NCI-H1436 treated with DMSO at 0.1 percent for 48 hours (cell line): ENCODE measurements at regions not wholly inside any gene's neighbourhood (a gene's known extent, or its start where the extent isn't known, plus 50 kb on each side); places are given as distances from the start of the nearest gene placed in this dataset.

Source experiments
- DNase-seq: peaks from one replicate; lab custom pipeline; 2025; lab: John Stamatoyannopoulos, UW

DNA sequence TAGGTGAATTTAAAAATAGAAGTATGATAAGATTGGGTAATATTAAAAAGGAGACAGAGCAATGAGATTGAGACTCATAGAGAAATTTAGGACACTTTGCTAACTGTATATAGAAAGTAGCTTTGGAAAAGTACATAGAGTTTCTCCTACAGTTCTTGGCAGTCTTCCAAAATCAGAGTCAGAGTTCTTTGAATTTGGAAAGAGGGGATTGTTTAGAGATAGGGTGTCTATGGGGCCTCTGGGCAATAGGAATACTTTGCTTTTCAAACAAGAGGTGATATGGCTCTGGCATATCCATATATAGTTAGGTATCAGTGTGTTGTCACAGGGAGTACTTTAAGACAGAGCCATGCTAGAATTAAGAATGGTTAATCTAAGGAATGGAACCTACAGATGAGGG, 477.1 kb upstream of the KCNMB2 start:
- DNase-seq: no peak

DNA sequence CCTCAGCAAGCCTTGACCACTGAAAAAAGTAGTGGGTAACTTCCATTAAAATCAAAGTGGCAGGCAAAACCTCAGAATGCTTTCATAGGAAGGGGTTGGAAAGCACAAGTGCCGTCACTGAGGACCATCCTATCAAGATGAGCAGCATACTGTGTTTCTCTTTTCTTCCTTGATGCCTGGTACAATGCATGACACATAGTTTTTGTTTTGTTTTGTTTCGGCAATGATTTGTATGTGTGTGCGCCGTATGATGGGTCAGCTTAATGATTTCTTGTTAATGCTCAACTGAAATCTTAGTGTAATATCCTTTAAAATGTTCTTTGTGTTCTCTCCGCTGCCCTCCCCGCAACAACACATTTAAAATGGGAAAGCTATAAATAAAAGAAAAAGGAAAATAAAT, 476.4 kb upstream of the KCNMB2 start:
- no peak for DNase-seq

DNA sequence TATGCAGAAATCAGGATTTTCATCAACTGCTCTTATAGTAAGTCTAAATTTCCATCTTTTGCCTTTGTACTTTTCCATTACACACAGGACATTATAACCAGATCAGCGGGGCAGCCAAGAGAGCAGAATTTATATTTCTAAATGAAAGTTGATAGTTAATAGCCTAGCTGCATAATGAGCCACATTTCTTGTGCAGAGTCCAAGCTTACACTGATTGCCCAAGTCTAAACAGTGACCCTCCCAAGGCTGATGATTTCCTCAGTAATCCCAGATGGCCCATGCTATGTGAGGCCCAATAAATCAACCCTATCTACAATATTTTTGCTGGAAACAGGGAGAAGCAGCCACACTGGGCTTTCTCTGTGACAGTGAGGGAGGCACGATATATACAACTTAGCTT, 475.8 kb upstream of the KCNMB2 start:
- no peak for DNase-seq

DNA sequence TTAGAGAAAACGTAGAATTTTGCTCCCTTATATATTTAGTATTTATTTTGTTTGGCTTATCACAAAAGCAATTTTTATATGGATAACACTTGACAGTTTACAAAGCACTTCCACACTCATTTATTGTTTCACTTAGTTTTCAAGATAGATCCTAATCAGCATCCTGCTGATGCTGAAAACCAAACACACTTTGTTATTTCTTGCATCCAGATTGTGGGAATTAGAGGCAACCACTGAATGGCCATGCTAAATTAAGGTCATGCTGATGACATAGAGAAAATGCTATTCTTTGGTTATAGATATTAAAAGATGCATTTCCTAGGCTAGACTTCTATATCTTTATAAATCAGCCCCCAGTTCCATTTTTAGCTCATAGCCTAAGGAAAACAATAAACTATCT, 474.1 kb upstream of the KCNMB2 start:
- no peak for DNase-seq

DNA sequence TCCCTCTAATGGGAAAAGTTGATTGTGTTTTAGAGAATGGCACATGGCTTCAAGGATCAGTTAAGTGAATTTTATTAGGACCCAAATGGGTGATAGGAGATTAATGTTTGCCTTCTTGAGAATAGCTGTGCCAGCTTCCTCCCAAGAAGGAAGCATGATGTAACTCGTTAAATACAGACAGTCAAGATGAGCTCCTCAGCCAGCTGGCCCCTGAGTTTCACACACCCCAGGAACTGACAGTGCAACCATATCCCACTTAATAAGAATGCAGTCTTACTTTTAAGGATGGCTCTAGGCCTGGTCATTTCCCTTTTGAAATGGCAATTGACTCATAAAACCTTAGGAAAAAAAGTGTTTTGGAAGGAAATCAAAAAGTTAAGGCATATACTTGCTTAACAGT, 472.8 kb upstream of the KCNMB2 start:
- no peak for DNase-seq

DNA sequence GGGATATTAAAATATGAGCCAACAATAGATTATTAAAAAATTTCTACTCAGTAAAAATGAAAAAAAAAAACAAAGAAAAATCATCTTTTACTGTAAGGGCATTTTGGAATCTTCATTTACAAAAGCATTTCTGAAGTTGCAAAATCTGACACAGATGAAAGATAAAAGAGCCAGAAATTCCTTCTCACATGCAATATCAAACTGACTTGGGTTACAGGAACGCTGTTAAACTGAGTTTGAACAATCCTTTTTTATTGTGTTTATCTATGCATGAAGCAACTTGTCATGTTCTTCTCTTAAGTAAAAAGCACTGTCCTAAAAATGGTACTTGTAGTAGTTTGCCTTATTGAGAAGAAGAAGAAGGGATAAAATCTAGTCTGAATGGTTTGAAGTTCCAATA, 468.5 kb upstream of the KCNMB2 start:
- DNase-seq: no peak

DNA sequence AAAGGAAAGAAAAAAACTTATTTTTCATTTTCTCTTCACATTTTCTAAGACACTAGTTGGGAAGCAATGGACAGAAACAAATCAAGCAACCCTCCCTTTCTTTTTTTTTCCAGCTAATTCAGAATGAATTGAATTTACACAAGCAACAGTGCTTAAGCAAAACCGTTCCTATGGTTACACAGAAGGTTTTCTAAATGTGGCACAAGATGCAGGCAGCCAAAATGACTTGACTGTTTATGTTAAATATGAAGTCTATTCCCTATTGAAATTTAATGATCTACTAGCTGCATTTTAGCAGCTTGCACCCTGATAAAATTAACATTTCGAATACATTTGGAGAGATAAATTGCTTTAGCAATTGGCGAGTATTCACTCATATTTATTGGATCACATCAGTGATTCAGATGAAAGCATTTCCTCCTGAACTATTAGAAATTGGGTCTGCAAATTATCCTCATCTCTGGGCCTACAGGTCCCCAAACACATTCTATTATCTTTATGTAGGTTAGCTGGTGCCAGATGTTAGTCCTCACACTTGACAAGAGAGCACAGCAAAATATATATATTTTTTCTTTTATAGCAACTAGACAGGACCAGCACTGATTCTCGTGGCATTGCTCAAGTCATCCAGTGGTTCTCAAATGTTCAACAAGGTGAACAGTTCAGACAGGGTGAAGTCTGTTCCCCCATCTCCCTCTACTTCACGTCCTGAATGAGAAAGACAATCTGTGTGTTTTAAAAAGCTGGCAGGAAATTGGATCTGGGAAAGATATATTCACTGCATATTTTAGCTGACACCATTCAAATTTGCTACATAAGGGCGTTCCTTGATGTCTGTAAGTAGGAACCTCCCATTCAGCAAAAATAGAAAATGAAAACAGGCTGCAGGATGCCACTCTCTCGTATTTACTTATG, 463.6 kb upstream of the KCNMB2 start:
- no peak for DNase-seq

DNA sequence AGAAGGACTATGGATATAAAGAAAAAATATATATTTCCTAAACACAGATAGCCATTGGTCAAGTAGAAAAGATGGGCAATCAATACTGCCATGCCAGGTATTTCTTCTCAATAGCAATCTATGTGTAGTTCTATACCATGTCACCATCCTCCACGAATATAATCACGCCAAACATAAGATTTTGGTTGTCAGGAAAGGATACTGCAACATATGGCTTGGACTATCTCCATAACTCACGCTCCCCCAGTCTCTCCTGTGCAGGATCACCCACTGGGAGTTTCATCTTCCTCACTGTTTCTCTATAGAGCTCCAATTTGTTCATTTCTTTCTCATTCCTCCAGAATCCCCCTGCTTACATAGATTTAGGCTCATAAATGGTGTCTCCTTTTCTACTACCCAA, 462.9 kb upstream of the KCNMB2 start:
- DNase-seq: no peak

DNA sequence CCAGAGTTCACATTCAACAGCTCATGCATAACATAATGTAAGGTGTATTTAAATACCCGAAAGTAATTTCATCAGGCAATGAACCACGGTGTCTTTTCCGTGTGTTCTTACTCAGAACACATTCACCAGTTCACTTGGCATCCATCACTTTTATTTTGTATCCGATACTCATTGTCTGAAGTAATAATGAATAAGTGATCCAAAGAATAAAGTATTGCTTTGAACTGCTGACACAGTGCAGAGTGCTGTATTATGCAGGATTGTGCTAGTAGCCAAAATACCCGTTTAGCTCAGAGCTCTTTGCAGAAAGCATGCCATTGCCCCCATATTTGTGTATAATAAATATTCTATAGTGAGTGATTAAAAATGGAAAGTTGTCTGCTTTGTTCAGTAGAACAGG, 460.9 kb upstream of the KCNMB2 start:
- DNase-seq: no peak

DNA sequence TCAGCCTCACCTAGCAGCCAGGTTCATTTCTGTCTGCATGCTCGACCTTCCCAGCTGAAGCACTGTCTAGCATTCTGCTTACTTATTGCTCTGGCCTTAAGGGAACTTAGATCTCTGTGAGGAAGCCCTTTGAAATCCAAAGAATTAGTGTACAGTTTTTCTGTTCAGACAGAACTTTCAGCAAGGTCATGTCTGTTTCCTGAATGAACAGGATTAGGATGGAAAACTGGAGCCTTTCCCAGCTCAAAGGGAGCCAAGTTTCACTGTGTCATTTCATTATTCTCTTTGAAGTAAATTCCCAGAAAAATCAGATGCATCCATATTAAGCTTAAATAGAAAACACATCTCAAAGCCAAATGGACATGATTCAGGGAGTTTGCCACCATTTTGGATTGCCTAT, 457.3 kb upstream of the KCNMB2 start:
- no peak for DNase-seq

DNA sequence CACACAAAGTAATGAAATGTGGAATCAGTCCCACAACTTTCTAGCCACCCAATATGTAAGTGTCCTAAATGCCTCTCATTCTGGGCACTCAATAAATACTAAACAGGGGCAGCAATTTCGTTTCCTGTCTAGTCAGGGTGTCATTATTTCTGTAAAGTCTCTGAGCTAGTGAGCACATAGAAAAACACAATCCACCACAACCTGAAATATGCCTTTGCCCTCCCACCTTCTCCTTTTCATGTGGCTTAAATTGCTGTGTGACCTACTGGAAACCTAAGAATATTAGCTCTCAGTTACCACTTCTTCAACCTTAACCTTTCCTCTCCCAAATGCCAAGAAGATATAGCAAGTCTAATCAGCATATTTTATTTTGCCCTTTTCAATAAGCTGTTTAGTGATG, 456.3 kb upstream of the KCNMB2 start:
- DNase-seq: no peak

DNA sequence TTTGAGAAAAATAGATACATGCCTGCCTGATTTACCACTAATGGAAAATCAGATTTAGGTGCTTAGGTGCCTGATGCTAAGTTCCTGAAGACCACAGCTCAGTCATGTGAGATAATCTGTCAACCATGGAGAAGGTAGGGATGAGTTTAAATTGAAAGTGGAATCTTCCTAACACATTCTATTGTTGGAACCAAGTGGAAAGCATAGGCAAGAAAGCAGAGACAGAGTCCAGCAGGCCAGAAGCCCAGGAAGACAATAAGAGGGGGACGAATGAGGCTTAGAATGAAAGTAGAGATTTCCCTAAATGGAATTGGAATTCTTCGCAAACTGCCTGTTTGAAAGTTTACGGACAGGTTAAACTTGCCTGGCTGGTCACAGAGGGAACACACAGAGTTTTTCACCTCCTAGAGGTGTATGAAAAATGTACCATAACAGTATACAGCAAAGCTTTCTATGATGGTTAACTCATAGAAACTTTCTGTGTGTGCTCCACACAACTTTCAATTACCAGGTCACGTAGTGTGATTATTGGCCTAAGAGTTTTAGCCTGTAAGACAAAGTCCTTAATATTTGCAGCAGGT, 453.8 kb upstream of the KCNMB2 start:
- no peak for DNase-seq

DNA sequence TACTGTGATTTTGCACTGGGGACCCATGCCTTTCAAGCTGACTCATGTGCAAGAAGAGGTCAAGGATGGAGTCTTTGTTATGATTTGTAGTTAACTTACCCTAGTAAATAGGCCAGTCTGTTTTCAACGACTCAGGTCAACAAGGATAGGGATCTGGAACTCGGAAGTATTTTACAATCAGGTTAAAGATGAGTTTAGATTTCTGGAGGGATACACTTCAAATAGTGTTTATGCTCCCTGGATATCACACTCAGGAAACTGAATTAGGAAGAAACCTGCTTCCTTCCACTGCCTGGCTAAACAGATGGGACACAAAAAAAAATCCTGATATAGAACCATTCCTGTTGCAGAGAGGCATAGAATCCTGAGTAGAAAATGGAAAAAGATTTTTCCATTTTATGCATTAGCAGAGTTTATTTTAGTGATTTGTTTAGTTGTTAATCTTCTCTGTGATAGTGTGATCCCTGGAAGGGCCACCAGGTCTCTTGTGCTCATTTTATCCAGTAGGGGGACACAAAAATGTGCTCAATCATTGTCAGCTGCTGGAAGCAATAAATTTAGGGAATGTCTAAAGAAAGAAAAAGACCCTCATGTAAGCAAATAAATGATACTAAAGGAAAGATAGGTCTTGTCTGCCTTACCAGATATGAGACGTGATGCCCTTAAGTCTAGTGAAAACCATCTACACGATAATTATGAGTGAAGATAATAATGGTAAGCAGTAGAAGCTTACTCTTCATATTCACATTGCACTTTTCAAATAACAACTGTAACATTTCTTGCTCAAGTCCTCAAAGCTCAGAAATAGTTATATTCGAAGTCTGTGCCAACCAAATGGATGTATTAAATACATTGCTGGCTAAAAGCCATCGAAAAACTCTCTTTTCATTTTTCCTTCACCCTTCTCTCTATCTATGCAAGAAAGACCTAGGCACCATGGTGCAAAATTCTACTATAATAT, 452.1 kb upstream of the KCNMB2 start:
- DNase-seq: peak; percentile 53

DNA sequence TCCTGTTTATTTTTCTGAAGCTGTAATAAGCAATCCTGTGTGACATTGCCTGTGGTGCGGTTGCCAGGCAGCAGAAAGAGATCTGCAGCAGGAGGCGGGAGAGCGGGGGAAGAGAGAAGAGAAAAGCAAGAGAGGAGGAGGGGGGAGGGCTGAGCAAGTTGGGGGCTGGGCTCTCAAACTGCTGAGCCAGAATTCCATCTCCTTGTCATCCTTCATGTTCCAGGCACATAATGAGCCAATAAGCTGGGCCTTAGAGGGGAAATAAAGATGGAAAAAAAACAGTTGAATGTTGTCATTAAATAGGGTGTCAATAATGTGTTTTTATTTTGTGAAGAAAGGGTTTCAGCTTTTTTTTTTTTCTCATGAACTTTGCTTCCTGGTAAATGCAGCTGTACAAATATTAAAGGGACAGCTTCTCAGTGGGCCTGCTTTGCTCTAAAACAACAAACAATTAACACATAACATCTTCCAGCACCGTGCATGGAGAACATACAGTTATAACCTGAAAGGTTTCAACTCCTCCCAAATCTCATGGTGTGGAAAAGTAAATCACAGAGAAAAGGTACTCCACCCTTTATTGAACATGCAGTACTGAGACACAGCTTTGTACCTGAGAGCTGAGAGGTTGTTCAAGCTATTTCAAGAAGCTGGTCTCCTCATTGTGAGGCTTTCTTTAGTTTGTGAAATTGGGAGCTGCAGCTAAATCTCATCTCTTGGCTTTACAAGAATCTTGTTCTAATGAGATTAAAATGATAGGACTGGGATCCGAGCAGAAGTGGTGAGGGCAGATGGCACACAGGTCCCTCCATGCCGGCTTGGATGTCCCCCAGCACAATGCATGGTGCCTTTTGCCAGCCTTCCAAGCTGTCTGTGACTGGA, 451.1 kb upstream of the KCNMB2 start:
- DNase-seq: peak; percentile 97

DNA sequence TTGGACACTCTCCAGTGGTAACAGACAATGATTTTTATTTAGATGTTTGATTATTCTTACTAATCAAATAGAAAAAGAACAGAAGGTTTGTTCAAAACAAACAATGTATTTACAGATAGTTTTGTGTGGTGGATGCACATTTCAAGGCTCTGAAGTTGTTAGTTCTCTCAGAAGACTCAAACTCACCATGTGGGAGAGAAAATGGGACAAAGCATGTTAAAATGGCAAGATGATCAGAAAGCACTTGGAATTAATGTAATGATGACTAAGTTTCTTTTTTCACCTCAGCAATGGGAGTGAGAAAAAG, 450.5 kb upstream of the KCNMB2 start:
- DNase-seq: no peak

DNA sequence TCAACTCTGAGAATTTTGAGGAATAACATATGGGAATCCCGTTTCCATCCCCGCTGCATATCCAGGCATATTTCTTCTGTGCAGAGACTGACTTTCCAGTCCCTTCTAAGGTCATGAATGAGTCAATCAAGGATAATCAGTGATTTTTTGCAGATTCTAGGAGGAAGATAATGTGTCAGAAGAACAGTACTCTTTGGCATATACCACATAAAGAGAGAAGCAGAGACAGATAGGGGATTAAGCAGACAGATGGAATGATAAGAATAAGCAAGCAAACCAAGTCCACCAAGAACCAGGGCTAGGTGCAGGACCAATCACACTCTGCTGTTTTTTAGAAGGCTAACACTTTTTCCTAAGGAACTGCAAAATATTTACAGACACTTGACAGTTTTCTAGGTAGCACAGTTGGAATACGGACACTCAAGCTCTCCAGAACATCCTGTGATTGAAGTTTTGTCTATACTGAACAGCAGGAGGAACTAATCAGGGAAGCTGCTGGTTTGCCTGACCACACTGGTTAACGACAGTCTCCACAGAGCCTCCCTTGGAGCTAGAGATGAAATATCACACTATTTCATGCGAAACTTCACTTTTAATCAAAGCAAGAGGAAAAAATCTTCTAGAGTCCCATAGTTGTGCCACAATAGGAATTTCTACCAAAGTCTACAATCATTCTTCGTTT, 450.0 kb upstream of the KCNMB2 start:
- no peak for DNase-seq

DNA sequence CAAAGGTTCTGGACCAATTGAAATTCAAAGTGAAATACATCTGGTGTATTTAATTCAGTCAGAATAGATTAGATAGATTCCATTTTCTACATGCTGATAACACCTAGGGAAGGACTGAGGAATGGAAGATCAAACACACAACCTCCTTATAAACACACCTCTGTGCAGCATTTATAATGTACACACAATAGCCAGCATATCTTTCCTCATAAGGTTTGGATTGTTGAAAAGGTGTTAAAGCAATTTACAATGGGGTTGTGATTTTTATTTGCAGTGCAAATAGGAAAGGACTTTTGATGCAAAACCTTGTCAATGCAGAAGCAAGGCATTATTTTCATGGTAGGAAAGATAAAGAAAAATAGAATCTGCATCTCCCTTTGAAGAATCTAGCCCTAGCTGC, 448.9 kb upstream of the KCNMB2 start:
- DNase-seq: no peak

DNA sequence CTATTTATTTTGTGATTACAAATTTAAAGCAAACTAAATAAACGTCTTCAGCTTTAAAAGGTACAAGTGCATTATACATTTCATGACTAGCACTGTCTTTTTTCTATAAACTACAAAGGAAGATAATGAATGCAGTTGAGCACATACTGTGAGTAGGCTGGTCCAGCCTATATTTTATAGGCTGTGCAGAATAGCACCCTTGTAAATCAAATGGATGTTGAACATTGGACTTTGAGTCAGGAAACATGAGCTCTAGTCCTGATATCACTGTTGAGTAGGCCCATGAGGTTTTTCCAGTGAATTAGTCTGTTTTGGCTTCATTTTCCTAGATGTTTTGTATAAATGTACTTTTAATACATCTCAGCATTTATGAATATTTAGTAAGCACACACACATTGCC, 447.3 kb upstream of the KCNMB2 start:
- peak; percentile 81 for DNase-seq

DNA sequence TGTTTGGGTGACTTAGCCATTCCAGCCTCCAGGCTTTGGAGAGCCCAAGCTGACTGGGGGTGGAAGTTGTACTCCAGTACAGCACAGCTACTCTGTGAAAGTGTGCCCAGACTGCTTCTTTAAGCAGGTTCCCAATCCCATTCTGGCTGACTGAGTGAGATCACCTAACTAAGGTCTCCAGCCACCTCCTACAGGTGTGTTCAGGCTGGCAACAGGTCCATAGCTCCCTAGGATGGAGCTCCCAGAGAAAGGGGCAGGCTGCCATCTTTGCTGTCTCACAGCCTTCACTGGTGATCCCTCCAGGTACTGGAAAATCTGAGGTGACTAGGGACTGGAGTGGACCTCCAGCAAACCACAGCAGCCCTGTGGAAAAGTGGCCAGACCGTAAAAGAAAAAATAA, 445.3 kb upstream of the KCNMB2 start:
- no peak for DNase-seq

DNA sequence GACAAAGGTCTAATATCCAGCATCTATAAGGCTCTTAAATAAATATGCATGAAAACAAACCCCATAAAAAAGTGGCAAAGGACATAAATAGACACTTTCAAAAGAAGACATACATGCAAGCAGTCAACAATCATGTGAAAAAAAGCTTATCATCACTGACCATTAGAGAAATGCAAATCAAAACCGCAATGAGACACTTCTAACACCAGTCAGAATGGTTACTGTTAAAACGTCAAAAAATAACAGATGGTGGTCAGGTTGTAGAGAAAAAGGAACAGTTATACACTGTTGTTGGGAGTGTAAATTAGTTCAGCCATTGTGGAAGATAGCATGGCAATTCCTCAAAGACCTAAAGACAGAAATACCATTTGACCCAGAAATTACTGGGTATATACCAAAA, 440.7 kb upstream of the KCNMB2 start:
- no peak for DNase-seq

DNA sequence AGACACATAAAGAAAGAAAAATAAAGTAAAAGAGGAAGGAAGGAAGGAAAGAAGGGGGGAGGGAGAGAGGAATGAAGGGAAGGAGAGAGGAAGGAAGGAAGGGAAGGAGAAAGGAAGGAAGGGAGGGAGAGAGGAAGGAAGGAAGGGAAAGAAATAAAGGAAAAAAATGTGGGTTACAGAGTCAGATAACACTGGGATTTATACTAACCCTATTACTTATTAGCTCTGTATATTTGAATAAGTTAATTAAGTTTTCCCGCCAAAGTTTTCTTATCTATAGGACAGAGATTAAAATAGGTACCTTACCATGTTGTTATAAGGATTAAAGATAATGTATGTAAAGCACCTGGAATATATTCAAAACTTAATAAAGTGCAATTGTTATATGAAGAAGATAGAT, 439.3 kb upstream of the KCNMB2 start:
- DNase-seq: no peak
